A673 (cell line): ENCODE measurements at regions not wholly inside any gene's neighbourhood (a gene's known extent, or its start where the extent isn't known, plus 50 kb on each side); places are given as distances from the start of the nearest gene placed in this dataset.

Experiments
- BruUV-seq: library from RNA; stranded (reverse); fragments of 400-500 nt; replicated peaks from 2 replicates; lab custom pipeline; 2021; lab: Mats Ljungman, UMichigan
- CTCF ChIA-PET: fragments of 300-600 bp; sonication (Branson Sonifier 250); formaldehyde crosslinking; loops from one replicate; lab custom pipeline; 2022; ENCODE audit warnings: antibody characterized with exemption; lab: Charles Lee
- POLR2A ChIA-PET: fragments of 300-600 bp; sonication (Branson Sonifier 250); formaldehyde crosslinking; loops from one replicate; lab custom pipeline; 2022; ENCODE audit warnings: antibody characterized with exemption; ENCODE audit not compliant: low non-redundant PET; lab: Charles Lee
- DNase-seq: peaks from one replicate; pipeline ENCODE4 v3.0.0-alpha.2; 2015; ENCODE audit warnings: low spot score
- H3K27ac ChIP-seq: fragments of 200-600 bp; sonication (generic); 2 replicates; pipeline ENCODE4 v1.5.1; 2016; ENCODE audit warnings: mixed run types, low read depth, mild to moderate bottlenecking, mixed read lengths, antibody characterized with exemption, low read length; ENCODE audit not compliant: poor library complexity, severe bottlenecking
- H3K27me3 ChIP-seq: fragments of 200-600 bp; sonication (generic); replicated peaks from 2 replicates; pipeline ENCODE4 v1.6.1; 2017; ENCODE audit warnings: mixed run types, low read depth, mild to moderate bottlenecking, mixed read lengths, antibody characterized with exemption, low read length; ENCODE audit not compliant: insufficient read depth, poor library complexity
- H3K36me3 ChIP-seq: fragments of 200-600 bp; sonication (generic); 2 replicates; pipeline ENCODE4 v1.6.1; 2016; ENCODE audit warnings: mixed run types, mild to moderate bottlenecking, mixed read lengths, antibody characterized with exemption, low read length; ENCODE audit not compliant: insufficient read depth, poor library complexity, severe bottlenecking
- H3K4me1 ChIP-seq: fragments of 200-600 bp; sonication (generic); 2 replicates; pipeline ENCODE4 v1.6.1; 2017; ENCODE audit warnings: mixed run types, mild to moderate bottlenecking, mixed read lengths, antibody characterized with exemption, low read length; ENCODE audit not compliant: insufficient read depth, poor library complexity, severe bottlenecking
- H3K4me3 ChIP-seq: fragments of 200-600 bp; sonication (generic); 2 replicates; pipeline ENCODE4 v1.5.1; 2016; ENCODE audit warnings: low read depth, mixed run types, mild to moderate bottlenecking, mixed read lengths, low read length; ENCODE audit not compliant: poor library complexity, severe bottlenecking
- H3K9me3 ChIP-seq: fragments of 200-600 bp; sonication (generic); 2 replicates; pipeline ENCODE4 v1.6.1; 2016; ENCODE audit warnings: mixed run types, low read depth, mild to moderate bottlenecking, mixed read lengths, antibody characterized with exemption, low read length; ENCODE audit not compliant: poor library complexity, severe bottlenecking
- EZH2 ChIP-seq: fragments of 200-600 bp; sonication (generic); IDR thresholded peaks from 2 replicates; pipeline ENCODE4 v1.6.1; 2017; ENCODE audit warnings: borderline replicate concordance, low read depth, mild to moderate bottlenecking, mixed read lengths, antibody characterized with exemption, low read length; ENCODE audit not compliant: poor library complexity, severe bottlenecking
- intact Hi-C: fragments of 100-400 bp; cut with micrococcal nuclease; formaldehyde crosslinking; loops from one replicate; pipeline ENCODE4 v1.10.0; 2022; ENCODE audit not compliant: unreplicated experiment
- TF ChIP-seq, protein P1 (sequence below): fragments of 300-800, 200-600 bp; sonication (generic); conservative IDR thresholded peaks from 2 replicates; pipeline ENCODE4 v1.5.1; 2017; ENCODE audit warnings: low read depth, mild to moderate bottlenecking, antibody characterized with exemption, low read length, moderate library complexity, mixed read lengths

DNA sequence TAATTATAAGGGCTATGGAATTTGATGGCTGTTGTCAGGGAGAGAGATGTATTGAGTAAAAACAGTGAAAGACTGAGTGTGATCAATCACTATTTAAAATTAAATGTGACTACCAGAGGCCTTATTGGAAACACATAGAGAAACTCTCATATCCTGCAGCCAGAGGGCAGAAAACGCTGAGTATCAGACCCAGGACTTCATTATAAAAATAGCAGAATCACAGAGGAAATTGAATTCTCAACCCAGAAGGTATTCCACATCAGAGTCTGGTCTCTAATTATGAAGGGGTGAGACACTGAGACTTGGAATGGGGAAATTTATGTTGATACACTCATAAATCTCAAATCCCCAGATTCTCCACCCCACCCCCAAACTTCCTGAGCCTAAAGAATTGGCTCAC lies 69.5 kb upstream of the IL6 start:
- no peak overlapping the region for H3K4me3 ChIP-seq
- H3K4me1 ChIP-seq: no peaks in the 10 kb centered on the region
- DNase-seq: no peak
- POLR2A ChIA-PET: no interaction called here
- no peaks in the 10 kb centered on the region for H3K9me3 ChIP-seq
- H3K27me3 ChIP-seq: no peaks in the 10 kb centered on the region
- no TSS peak for BruUV-seq
- H3K36me3 ChIP-seq: no peaks in the 10 kb centered on the region
- CTCF ChIA-PET: no interaction called here
- no peak overlapping the region for H3K27ac ChIP-seq
- intact Hi-C loops: no loop called here
- no peak for TF ChIP-seq EZH2
- TF ChIP-seq, protein P1, sequence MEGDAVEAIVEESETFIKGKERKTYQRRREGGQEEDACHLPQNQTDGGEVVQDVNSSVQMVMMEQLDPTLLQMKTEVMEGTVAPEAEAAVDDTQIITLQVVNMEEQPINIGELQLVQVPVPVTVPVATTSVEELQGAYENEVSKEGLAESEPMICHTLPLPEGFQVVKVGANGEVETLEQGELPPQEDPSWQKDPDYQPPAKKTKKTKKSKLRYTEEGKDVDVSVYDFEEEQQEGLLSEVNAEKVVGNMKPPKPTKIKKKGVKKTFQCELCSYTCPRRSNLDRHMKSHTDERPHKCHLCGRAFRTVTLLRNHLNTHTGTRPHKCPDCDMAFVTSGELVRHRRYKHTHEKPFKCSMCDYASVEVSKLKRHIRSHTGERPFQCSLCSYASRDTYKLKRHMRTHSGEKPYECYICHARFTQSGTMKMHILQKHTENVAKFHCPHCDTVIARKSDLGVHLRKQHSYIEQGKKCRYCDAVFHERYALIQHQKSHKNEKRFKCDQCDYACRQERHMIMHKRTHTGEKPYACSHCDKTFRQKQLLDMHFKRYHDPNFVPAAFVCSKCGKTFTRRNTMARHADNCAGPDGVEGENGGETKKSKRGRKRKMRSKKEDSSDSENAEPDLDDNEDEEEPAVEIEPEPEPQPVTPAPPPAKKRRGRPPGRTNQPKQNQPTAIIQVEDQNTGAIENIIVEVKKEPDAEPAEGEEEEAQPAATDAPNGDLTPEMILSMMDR: no peak

DNA sequence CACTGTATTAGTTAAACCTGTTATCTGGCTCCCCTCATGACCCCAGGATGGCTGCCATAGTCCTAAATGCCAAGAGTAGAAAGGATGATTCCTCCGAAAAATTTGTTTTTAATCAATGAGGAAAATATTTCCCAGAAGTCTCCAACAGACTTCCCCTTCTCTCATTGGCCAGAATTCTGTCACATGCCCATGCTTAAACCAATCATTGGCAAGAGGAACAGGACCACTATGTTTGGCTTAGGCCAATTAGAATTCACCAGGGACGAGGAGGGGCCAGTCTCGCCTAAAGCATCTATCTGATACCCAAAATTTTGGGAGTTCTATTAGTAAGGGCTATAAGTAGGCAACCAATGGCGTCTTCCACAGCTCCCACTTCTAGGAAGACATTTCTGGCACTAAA lies 71.2 kb upstream of the IL6 start:
- ChIA-PET POLR2A (no interaction called here), CTCF (no interaction called here)
- no peak for DNase-seq
- no peak for TF ChIP-seq EZH2
- TF ChIP-seq, protein P1: no peak
- no TSS peak for BruUV-seq
- Histone ChIP-seq H3K27ac (no peak overlapping the region), H3K4me1 (no peaks in the 10 kb centered on the region), H3K27me3 (no peaks in the 10 kb centered on the region), H3K36me3 (no peaks in the 10 kb centered on the region), H3K9me3 (no peaks in the 10 kb centered on the region), H3K4me3 (no peak overlapping the region)
- intact Hi-C loops: no loop called here

DNA sequence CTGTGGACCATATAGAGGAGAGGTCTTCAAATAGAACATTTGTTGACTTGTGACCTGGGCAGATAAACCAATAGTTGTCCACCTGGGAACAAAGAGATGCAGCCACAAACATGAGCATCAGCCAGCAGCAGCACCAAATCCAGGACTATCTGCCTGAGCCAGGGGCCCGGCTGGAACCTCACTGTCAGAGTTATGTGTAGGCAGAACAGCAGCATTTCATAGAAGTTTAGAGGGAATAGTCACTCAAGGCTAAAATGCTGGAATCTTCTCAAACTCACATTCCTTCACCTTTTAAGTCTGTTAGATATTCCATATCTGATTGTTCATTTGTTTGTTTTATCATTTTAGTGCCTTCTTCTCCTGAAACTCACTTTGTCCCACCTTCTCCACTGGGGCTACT lies 72.2 kb upstream of the IL6 start:
- H3K9me3 ChIP-seq: no peaks in the 10 kb centered on the region
- H3K36me3 ChIP-seq: no peaks in the 10 kb centered on the region
- intact Hi-C loops: no loop called here
- no peak overlapping the region for H3K4me3 ChIP-seq
- no peak for DNase-seq
- CTCF ChIA-PET: no interaction called here
- no TSS peak for BruUV-seq
- POLR2A ChIA-PET: interaction anchor here (0.7 kb wide), 1 partner anchor 19 kb away, joined by 3 read pairs; no protein-coding TSS in a partner anchor
- H3K27ac ChIP-seq: no peak overlapping the region
- TF ChIP-seq, protein P1: no peak
- no peak for TF ChIP-seq EZH2
- H3K27me3 ChIP-seq: no peaks in the 10 kb centered on the region
- H3K4me1 ChIP-seq: no peaks in the 10 kb centered on the region
